GM23248 (cell line): ENCODE measurements at regions not wholly inside any gene's neighbourhood (a gene's known extent, or its start where the extent isn't known, plus 50 kb on each side); places are given as distances from the start of the nearest gene placed in this dataset.
A peak's percentile ranks its signal among the peaks of the same experiment; 100 is the strongest.

Experiments
- DNase-seq: peaks from one replicate; pipeline ENCODE4 v3.0.0-alpha.2; 2015
- H2AFZ ChIP-seq: fragments of 200-600 bp; sonication (generic); 2 replicates; pipeline ENCODE4 v1.6.1; 2016; ENCODE audit warnings: antibody characterized with exemption
- H3F3A ChIP-seq: fragments of 200-600 bp; sonication (generic); 2 replicates; pipeline ENCODE4 v1.6.1; 2016; ENCODE audit warnings: mild to moderate bottlenecking, antibody characterized with exemption, mixed run types; ENCODE audit not compliant: insufficient read depth
- H3K27ac ChIP-seq: fragments of 200-600 bp; sonication (generic); 2 replicates; pipeline ENCODE4 v1.5.1; 2016; ENCODE audit warnings: mild to moderate bottlenecking
- H3K27me3 ChIP-seq: fragments of 200-600 bp; sonication (generic); replicated peaks from 2 replicates; pipeline ENCODE4 v1.6.1; 2016; ENCODE audit warnings: mild to moderate bottlenecking; ENCODE audit not compliant: insufficient read depth
- H3K36me3 ChIP-seq: fragments of 200-600 bp; sonication (generic); 2 replicates; pipeline ENCODE4 v1.6.1; 2016; ENCODE audit warnings: low read depth, mild to moderate bottlenecking
- H3K4me1 ChIP-seq: fragments of 200-600 bp; sonication (generic); 2 replicates; pipeline ENCODE4 v1.6.1; 2016; ENCODE audit warnings: mild to moderate bottlenecking; ENCODE audit not compliant: insufficient read depth
- H3K4me2 ChIP-seq: fragments of 200-600 bp; sonication (generic); one replicate; pipeline ENCODE4 v1.6.1; 2016; ENCODE audit warnings: mild to moderate bottlenecking; ENCODE audit not compliant: unreplicated experiment
- H3K4me3 ChIP-seq: fragments of 200-600 bp; sonication (generic); 2 replicates; pipeline ENCODE4 v1.5.1; 2016; ENCODE audit warnings: mild to moderate bottlenecking
- H3K79me2 ChIP-seq: fragments of 200-600 bp; sonication (generic); 2 replicates; pipeline ENCODE4 v1.6.1; 2016; ENCODE audit warnings: mild to moderate bottlenecking; ENCODE audit not compliant: insufficient read depth
- H3K9ac ChIP-seq: fragments of 200-600 bp; sonication (generic); 2 replicates; pipeline ENCODE4 v1.6.1; 2016; ENCODE audit warnings: mild to moderate bottlenecking
- H3K9me2 ChIP-seq: fragments of 200-600 bp; sonication (generic); 2 replicates; pipeline ENCODE4 v1.6.1; 2016; ENCODE audit warnings: mixed run types, mild to moderate bottlenecking, moderate library complexity; ENCODE audit not compliant: insufficient read depth
- H3K9me3 ChIP-seq: fragments of 200-600 bp; sonication (generic); one replicate; pipeline ENCODE4 v1.6.1; 2017; ENCODE audit warnings: low read depth
- H4K20me1 ChIP-seq: fragments of 200-600 bp; sonication (generic); 2 replicates; pipeline ENCODE4 v1.6.0; 2016; ENCODE audit not compliant: insufficient read depth
- EZH2 ChIP-seq: fragments of 200-600 bp; sonication (generic); IDR thresholded peaks from 2 replicates; pipeline ENCODE4 v1.6.1; 2018; ENCODE audit warnings: antibody characterized with exemption, mild to moderate bottlenecking; ENCODE audit not compliant: insufficient read depth, poor library complexity, severe bottlenecking
- EZH2phosphoT487 ChIP-seq: fragments of 200-600 bp; sonication (generic); IDR thresholded peaks from 2 replicates; pipeline ENCODE4 v1.6.1; 2018; ENCODE audit warnings: antibody characterized with exemption, moderate library complexity, mild to moderate bottlenecking, low read depth; ENCODE audit not compliant: insufficient read depth
- WGBS, 2 experiments: methylation state at CpG; one replicate each; pipeline ENCODE4 v1.1.6; 2015 to 2017; ENCODE audit warnings: low lambda C conversion rate in 2 of 2, low coverage in 1 of 2; ENCODE audit errors: missing lambda C conversion rate in 2 of 2; 5-methylcytosine and 5-hydroxymethylcytosine counted together
- in situ Hi-C: fragments of 300-500 bp; cut with MboI; formaldehyde crosslinking; loops from 2 replicates; pipeline ENCODE4 v1.15.0; 2020

GRCh38 chr4:122980860-122981259, 58.5 kb upstream of the NUDT6 start:
- Histone ChIP-seq H3K27ac (no peak overlapping the region), H3K9me2 (no peaks in the 10 kb centered on the region), H3K9me3 (no peaks in the 10 kb centered on the region), H4K20me1 (no peaks in the 10 kb centered on the region), H3K27me3 (no peaks in the 10 kb centered on the region), H3K79me2 (peaks cover 8% of the 10 kb centered on the region; the same call in 1 of the 2 replicates), H3F3A (no peaks in the 10 kb centered on the region), H3K9ac (no peak overlapping the region), H3K4me3 (no peak overlapping the region), H3K4me1 (no peaks in the 10 kb centered on the region), H2AFZ (no peak overlapping the region), H3K36me3 (peaks cover 5% of the 10 kb centered on the region; the same call in 1 of the 2 replicates), H3K4me2 (no peak overlapping the region)
- TF ChIP-seq EZH2, result no peak
- TF ChIP-seq EZH2phosphoT487, result no peak
- DNase-seq, result no peak
- in situ Hi-C loops, result no loop called here

- no peak overlapping the region for H3K27ac ChIP-seq
- WGBS, 2 experiments, result 98% methylated on average over 2 of the region's 2 CpGs
- H3K4me2 ChIP-seq, result no peak overlapping the region
- 0 out of 2 replicates have a peak, but pooled peaks cover 4% of the 10 kb centered on the region for H3K36me3 ChIP-seq
- no peaks in the 10 kb centered on the region for H3K9me2 ChIP-seq
- peaks cover 5% of the 10 kb centered on the region for H3K4me1 ChIP-seq
- H2AFZ ChIP-seq, result no peak overlapping the region
- DNase-seq, result no peak
- 0 out of 2 replicates have a peak, but pooled peaks cover 6% of the 10 kb centered on the region for H3K79me2 ChIP-seq
- no peak overlapping the region for H3K9ac ChIP-seq
- H3K4me3 ChIP-seq, result no peak overlapping the region
- no peaks in the 10 kb centered on the region; the same call in 1 of the 2 replicates for H3F3A ChIP-seq
- in situ Hi-C loops, result no loop called here
- TF ChIP-seq EZH2 (no peak), EZH2phosphoT487 (no peak)
- H3K9me3 ChIP-seq, result no peaks in the 10 kb centered on the region
- no peaks in the 10 kb centered on the region for H3K27me3 ChIP-seq
- H4K20me1 ChIP-seq, result no peaks in the 10 kb centered on the region
Observed at GRCh38 chr4:122988696-122989095, 66.3 kb upstream of the NUDT6 start.

GRCh38 chr4:122990891-122991290, 68.5 kb upstream of the NUDT6 start:
- no peaks in the 10 kb centered on the region; the same call in 1 of the 2 replicates for H3F3A ChIP-seq
- 0 out of 2 replicates have a peak, but pooled peaks cover 4% of the 10 kb centered on the region for H3K36me3 ChIP-seq
- no peak for DNase-seq
- no peak overlapping the region for H2AFZ ChIP-seq
- no peak overlapping the region for H3K9ac ChIP-seq
- H3K9me2 ChIP-seq, result no peaks in the 10 kb centered on the region
- in situ Hi-C loops, result no loop called here
- H3K9me3 ChIP-seq, result no peaks in the 10 kb centered on the region
- no peak for TF ChIP-seq EZH2phosphoT487
- TF ChIP-seq EZH2, result no peak
- H3K27ac ChIP-seq, result no peak overlapping the region
- H3K79me2 ChIP-seq, result 0 out of 2 replicates have a peak, but pooled peaks cover 4% of the 10 kb centered on the region
- H3K4me3 ChIP-seq, result no peak overlapping the region
- no peak overlapping the region for H3K4me2 ChIP-seq
- no peaks in the 10 kb centered on the region for H3K27me3 ChIP-seq
- WGBS, 2 experiments, result 92 to 98% methylated on average over 2 of the region's 2 CpGs
- H4K20me1 ChIP-seq, result no peaks in the 10 kb centered on the region
- peaks cover 5% of the 10 kb centered on the region for H3K4me1 ChIP-seq

- Histone ChIP-seq H3K4me2 (no peak overlapping the region), H3K9me3 (no peaks in the 10 kb centered on the region), H3K27me3 (no peaks in the 10 kb centered on the region), H3K4me1 (peaks cover 5% of the 10 kb centered on the region), H3K9me2 (no peaks in the 10 kb centered on the region), H3K79me2 (0 out of 2 replicates have a peak, but pooled peaks cover 4% of the 10 kb centered on the region), H3K36me3 (0 out of 2 replicates have a peak, but pooled peaks cover 4% of the 10 kb centered on the region), H4K20me1 (no peaks in the 10 kb centered on the region), H3K4me3 (no peak overlapping the region), H3F3A (peaks cover 4% of the 10 kb centered on the region; the same call in 1 of the 2 replicates), H2AFZ (no peak overlapping the region), H3K9ac (no peak overlapping the region), H3K27ac (no peak overlapping the region)
- TF ChIP-seq EZH2 (no peak), EZH2phosphoT487 (no peak)
- in situ Hi-C loops, result no loop called here
- DNase-seq, result peak; percentile 52
Observed at GRCh38 chr4:122992057-122992456, 69.7 kb upstream of the NUDT6 start.

GRCh38 chr4:122992641-122993040, 70.2 kb upstream of the NUDT6 start:
- no peak for TF ChIP-seq EZH2phosphoT487
- no peak for TF ChIP-seq EZH2
- H3K9ac ChIP-seq, result no peak overlapping the region
- no peak overlapping the region for H2AFZ ChIP-seq
- no peaks in the 10 kb centered on the region for H3K27me3 ChIP-seq
- in situ Hi-C loops, result no loop called here
- 0 out of 2 replicates have a peak, but pooled peaks cover 2% of the 10 kb centered on the region for H3K36me3 ChIP-seq
- H3K27ac ChIP-seq, result no peak overlapping the region
- H3K9me2 ChIP-seq, result no peaks in the 10 kb centered on the region
- WGBS, 2 experiments, result 99 to 100% methylated on average over 2 of the region's 2 CpGs
- H3K4me3 ChIP-seq, result no peak overlapping the region
- H3F3A ChIP-seq, result peaks cover 6% of the 10 kb centered on the region; the same call in 1 of the 2 replicates
- H3K4me2 ChIP-seq, result no peak overlapping the region
- 0 out of 2 replicates have a peak, but pooled peaks cover 4% of the 10 kb centered on the region for H3K79me2 ChIP-seq
- no peaks in the 10 kb centered on the region for H3K9me3 ChIP-seq
- no peaks in the 10 kb centered on the region for H4K20me1 ChIP-seq
- H3K4me1 ChIP-seq, result peaks cover 6% of the 10 kb centered on the region
- no peak for DNase-seq
